ENCODE measurements at regions not wholly inside any gene's neighbourhood (a gene's known extent, or its start where the extent isn't known, plus 50 kb on each side); places are given as distances from the start of the nearest gene placed in this dataset.

GRCh38 chr13:94859811-94860210 is 147.5 kb upstream of the SOX21 start:
- no peak overlapping the region for H2AK5ac ChIP-seq (ENCODE audit: low read depth, low read length)
- no CpG with 5 or more reads among the region's 2 CpGs for WGBS, 2 donors (ENCODE audit: extremely low coverage in 2 of 2, insufficient read length in 2 of 2, insufficient replicate concordance in 1 of 2)
- no peak overlapping the region for H3K4me3 ChIP-seq (ENCODE audit: low read length in 2 of 2)
- H2BK120ac ChIP-seq (ENCODE audit: low read depth, low read length): no peak overlapping the region
- peaks cover under 1 to 2% of the 10 kb centered on the region in 2 donors for H3K9me3 ChIP-seq (replicated peaks in 1 of 2; ENCODE audit: control insufficient read depth in 2 of 2, insufficient read depth in 1 of 2, low read depth in 1 of 2, low read length in 2 of 2)
- no peak overlapping the region for H4K91ac ChIP-seq (ENCODE audit: low read depth, low read length, poor library complexity)
- no peak overlapping the region for H2BK5ac ChIP-seq (ENCODE audit: low read length)
- peak overlapping the region; percentile 77 for H2AFZ ChIP-seq (ENCODE audit: low read length)
- no peak overlapping the region for H2BK12ac ChIP-seq (ENCODE audit: low read length)
- no peak overlapping the region for H3K14ac ChIP-seq (ENCODE audit: low read length)
- no peak overlapping the region for H4K8ac ChIP-seq (ENCODE audit: low read depth, low read length)
- no peak overlapping the region for H2BK15ac ChIP-seq (ENCODE audit: low read length)
- no peak overlapping the region for H3K4me2 ChIP-seq (ENCODE audit: insufficient read depth, low read length, poor library complexity, severe bottlenecking)
- DNase-seq (ENCODE audit: low spot score): no peak
- H3K4ac ChIP-seq (ENCODE audit: low read length): no peak overlapping the region
- H3K23ac ChIP-seq (ENCODE audit: low read depth, low read length, poor library complexity): no peak overlapping the region
- H3K79me1 ChIP-seq (ENCODE audit: low read depth, low read length): no peaks in the 10 kb centered on the region
- H3K9ac ChIP-seq (ENCODE audit: low read depth, low read length, poor library complexity): no peak overlapping the region
- H3K36me3 ChIP-seq (replicated peaks in 1 of 2; ENCODE audit: control insufficient read depth in 2 of 2, insufficient read depth in 2 of 2, low read length in 2 of 2): no peaks in the 10 kb centered on the region
- H3K18ac ChIP-seq (ENCODE audit: low read length): no peak overlapping the region
- H3K27ac ChIP-seq (replicated peaks; ENCODE audit: low read length): no peak overlapping the region
- peaks cover 5 to 19% of the 10 kb centered on the region in 2 donors for H3K4me1 ChIP-seq (ENCODE audit: control insufficient read depth in 2 of 2, insufficient read depth in 1 of 2, low read depth in 1 of 2, low read length in 2 of 2)
- no peaks in the 10 kb centered on the region for H3K27me3 ChIP-seq (ENCODE audit: control insufficient read depth in 3 of 3, insufficient read depth in 3 of 3, low read depth in 1 of 3, low read length in 3 of 3)

GRCh38 chr13:94859278-94859691 is 146.9 kb upstream of the SOX21 start:
- DNase-seq (ENCODE audit: low spot score): no peak
- Histone ChIP-seq H2BK120ac (ENCODE audit: low read depth, low read length) (peak overlapping the region; percentile 33), H4K8ac (ENCODE audit: low read depth, low read length) (peak overlapping the region; percentile 33), H3K4ac (ENCODE audit: low read length) (no peak overlapping the region), H4K91ac (ENCODE audit: low read depth, low read length, poor library complexity) (no peak overlapping the region), H2BK15ac (ENCODE audit: low read length) (peak overlapping the region; percentile 81), H3K23ac (ENCODE audit: low read depth, low read length, poor library complexity) (peak overlapping the region; percentile 48), H3K9me3 (replicated peaks in 1 of 2; ENCODE audit: control insufficient read depth in 2 of 2, insufficient read depth in 1 of 2, low read depth in 1 of 2, low read length in 2 of 2) (peaks cover 4 to 6% of the 10 kb centered on the region in 2 donors), H3K9ac (ENCODE audit: low read depth, low read length, poor library complexity) (no peak overlapping the region), H2AK5ac (ENCODE audit: low read depth, low read length) (no peak overlapping the region), H3K27me3 (ENCODE audit: control insufficient read depth in 3 of 3, insufficient read depth in 3 of 3, low read depth in 1 of 3, low read length in 3 of 3) (no peaks in the 10 kb centered on the region), H3K4me1 (ENCODE audit: control insufficient read depth in 2 of 2, insufficient read depth in 1 of 2, low read depth in 1 of 2, low read length in 2 of 2) (peaks cover 5 to 19% of the 10 kb centered on the region in 2 donors), H3K14ac (ENCODE audit: low read length) (no peak overlapping the region), H3K4me3 (ENCODE audit: low read length in 2 of 2) (no peak overlapping the region), H3K27ac (replicated peaks; ENCODE audit: low read length) (no peak overlapping the region), H3K36me3 (replicated peaks in 1 of 2; ENCODE audit: control insufficient read depth in 2 of 2, insufficient read depth in 2 of 2, low read length in 2 of 2) (no peaks in the 10 kb centered on the region), H3K79me1 (ENCODE audit: low read depth, low read length) (no peaks in the 10 kb centered on the region), H2BK12ac (ENCODE audit: low read length) (no peak overlapping the region), H2AFZ (ENCODE audit: low read length) (peak overlapping the region; percentile 77), H3K4me2 (ENCODE audit: insufficient read depth, low read length, poor library complexity, severe bottlenecking) (no peak overlapping the region), H3K18ac (ENCODE audit: low read length) (peak overlapping the region; percentile 84), H2BK5ac (ENCODE audit: low read length) (no peak overlapping the region)
- no CpG with 5 or more reads among the region's 11 CpGs for WGBS, 2 donors (ENCODE audit: extremely low coverage in 2 of 2, insufficient read length in 2 of 2, insufficient replicate concordance in 1 of 2)

- H3K9me3 ChIP-seq (replicated peaks in 1 of 2; ENCODE audit: control insufficient read depth in 2 of 2, insufficient read depth in 1 of 2, low read depth in 1 of 2, low read length in 2 of 2): peaks cover 4 to 6% of the 10 kb centered on the region in 2 donors
- peaks cover 5 to 19% of the 10 kb centered on the region in 2 donors for H3K4me1 ChIP-seq (ENCODE audit: control insufficient read depth in 2 of 2, insufficient read depth in 1 of 2, low read depth in 1 of 2, low read length in 2 of 2)
- no peak overlapping the region for H3K4me2 ChIP-seq (ENCODE audit: insufficient read depth, low read length, poor library complexity, severe bottlenecking)
- H2BK5ac ChIP-seq (ENCODE audit: low read length): no peak overlapping the region
- H3K4me3 ChIP-seq (ENCODE audit: low read length in 2 of 2): no peak overlapping the region
- no peak overlapping the region for H3K18ac ChIP-seq (ENCODE audit: low read length)
- peak overlapping the region; percentile 81 for H2BK15ac ChIP-seq (ENCODE audit: low read length)
- H3K27me3 ChIP-seq (ENCODE audit: control insufficient read depth in 3 of 3, insufficient read depth in 3 of 3, low read depth in 1 of 3, low read length in 3 of 3): no peaks in the 10 kb centered on the region
- H3K14ac ChIP-seq (ENCODE audit: low read length): no peak overlapping the region
- no peak for DNase-seq (ENCODE audit: low spot score)
- no peak overlapping the region for H2BK120ac ChIP-seq (ENCODE audit: low read depth, low read length)
- no peak overlapping the region for H3K9ac ChIP-seq (ENCODE audit: low read depth, low read length, poor library complexity)
- no peak overlapping the region for H3K4ac ChIP-seq (ENCODE audit: low read length)
- WGBS, 2 donors (ENCODE audit: extremely low coverage in 2 of 2, insufficient read length in 2 of 2, insufficient replicate concordance in 1 of 2): no CpG with 5 or more reads among the region's 4 CpGs
- no peak overlapping the region for H2AK5ac ChIP-seq (ENCODE audit: low read depth, low read length)
- H3K27ac ChIP-seq (replicated peaks; ENCODE audit: low read length): no peak overlapping the region
- no peaks in the 10 kb centered on the region for H3K36me3 ChIP-seq (replicated peaks in 1 of 2; ENCODE audit: control insufficient read depth in 2 of 2, insufficient read depth in 2 of 2, low read length in 2 of 2)
- H4K91ac ChIP-seq (ENCODE audit: low read depth, low read length, poor library complexity): no peak overlapping the region
- peak overlapping the region; percentile 77 for H2AFZ ChIP-seq (ENCODE audit: low read length)
- no peak overlapping the region for H4K8ac ChIP-seq (ENCODE audit: low read depth, low read length)
- H3K79me1 ChIP-seq (ENCODE audit: low read depth, low read length): no peaks in the 10 kb centered on the region
- H3K23ac ChIP-seq (ENCODE audit: low read depth, low read length, poor library complexity): no peak overlapping the region
- H2BK12ac ChIP-seq (ENCODE audit: low read length): no peak overlapping the region
These were observed 146.5 kb upstream of the SOX21 start for GRCh38 chr13:94858856-94859255.

- Histone ChIP-seq H2BK12ac (ENCODE audit: low read length) (no peak overlapping the region), H3K23ac (ENCODE audit: low read depth, low read length, poor library complexity) (no peak overlapping the region), H2BK5ac (ENCODE audit: low read length) (no peak overlapping the region), H3K4me3 (ENCODE audit: low read length in 2 of 2) (no peak overlapping the region), H2BK120ac (ENCODE audit: low read depth, low read length) (no peak overlapping the region), H3K27me3 (ENCODE audit: control insufficient read depth in 3 of 3, insufficient read depth in 3 of 3, low read depth in 1 of 3, low read length in 3 of 3) (peaks cover 0 to 3% (median 0%) of the 10 kb centered on the region in 3 experiments), H4K8ac (ENCODE audit: low read depth, low read length) (no peak overlapping the region), H3K79me1 (ENCODE audit: low read depth, low read length) (no peaks in the 10 kb centered on the region), H3K4ac (ENCODE audit: low read length) (no peak overlapping the region), H2BK15ac (ENCODE audit: low read length) (no peak overlapping the region), H3K4me2 (ENCODE audit: insufficient read depth, low read length, poor library complexity, severe bottlenecking) (no peak overlapping the region), H3K18ac (ENCODE audit: low read length) (no peak overlapping the region), H3K36me3 (replicated peaks in 1 of 2; ENCODE audit: control insufficient read depth in 2 of 2, insufficient read depth in 2 of 2, low read length in 2 of 2) (no peaks in the 10 kb centered on the region), H2AK5ac (ENCODE audit: low read depth, low read length) (no peak overlapping the region), H3K9me3 (replicated peaks in 1 of 2; ENCODE audit: control insufficient read depth in 2 of 2, insufficient read depth in 1 of 2, low read depth in 1 of 2, low read length in 2 of 2) (peaks cover 6 to 8% of the 10 kb centered on the region in 2 donors), H3K4me1 (ENCODE audit: control insufficient read depth in 2 of 2, insufficient read depth in 1 of 2, low read depth in 1 of 2, low read length in 2 of 2) (peaks cover 5 to 8% of the 10 kb centered on the region in 2 donors), H2AFZ (ENCODE audit: low read length) (no peak overlapping the region), H3K27ac (replicated peaks; ENCODE audit: low read length) (no peak overlapping the region), H3K14ac (ENCODE audit: low read length) (no peak overlapping the region), H3K9ac (ENCODE audit: low read depth, low read length, poor library complexity) (no peak overlapping the region), H4K91ac (ENCODE audit: low read depth, low read length, poor library complexity) (no peak overlapping the region)
- no CpG with 5 or more reads among the region's 1 CpG for WGBS, 2 donors (ENCODE audit: extremely low coverage in 2 of 2, insufficient read length in 2 of 2, insufficient replicate concordance in 1 of 2)
- DNase-seq (ENCODE audit: low spot score): no peak
These were observed 142.3 kb upstream of the SOX21 start for GRCh38 chr13:94854688-94855087.

All from neuronal stem cell (in vitro differentiated cells).